ENCODE measurements at regions not wholly inside any gene's neighbourhood (a gene's known extent, or its start where the extent isn't known, plus 50 kb on each side); places are given as distances from the start of the nearest gene placed in this dataset.

GRCh38 chr7:81140252-81140651 is 221.4 kb upstream of the SEMA3C start:
- no peak for TF ChIP-seq CTCF (IDR thresholded peaks at IDR 0.05)
- no peak for TF ChIP-seq POLR2A (IDR thresholded peaks at IDR 0.05)

Measured in adrenal gland (tissue), 5 donors.